Endothelial cell of umbilical vein (primary cell): ENCODE measurements at regions not wholly inside any gene's neighbourhood (a gene's known extent, or its start where the extent isn't known, plus 50 kb on each side); places are given as distances from the start of the nearest gene placed in this dataset.

Experiments
- BruUV-seq: library from RNA; stranded (reverse); fragments of 400-500 nt; replicated peaks from 2 replicates; lab custom pipeline; 2021; lab: Mats Ljungman, UMichigan
- CTCF ChIA-PET: fragments of 300-600, 350-600 bp; sonication (Branson Sonifier 250); formaldehyde crosslinking; loops from one replicate; lab custom pipeline; 2021; ENCODE audit warnings: antibody characterized with exemption, inconsistent platforms; lab: Charles Lee
- POLR2A ChIA-PET: fragments of 300-600, 350-600 bp; sonication (Branson Sonifier 250); formaldehyde crosslinking; loops from one replicate; lab custom pipeline; 2021; ENCODE audit warnings: antibody characterized with exemption, inconsistent platforms; lab: Charles Lee
- DNase-seq: peaks from one replicate; pipeline ENCODE4 v3.0.0-alpha.2; 2011; ENCODE audit warnings: low read depth, low spot score
- FAIRE-seq: peaks from 2 replicates; lab custom pipeline; 2011; peaks lifted over from hg19 to GRCh38; lab: Jason Lieb, UNC
- H2AFZ ChIP-seq: 2 replicates; pipeline ENCODE4 v1.6.0; 2012; ENCODE audit warnings: low read depth, low read length, control low read depth, inconsistent platforms
- H3K27ac ChIP-seq: 2 replicates; pipeline ENCODE4 v1.5.1; 2011; ENCODE audit warnings: low read depth, mild to moderate bottlenecking, control low read depth, low read length, moderate library complexity; ENCODE audit not compliant: insufficient read depth
- H3K27me3 ChIP-seq, 2 experiments: 2 replicates each; pipeline versions ENCODE4 v1.6.0 to v1.6.1; 2011; ENCODE audit warnings: low read length in 2 of 2, mixed read lengths in 1 of 2; ENCODE audit not compliant: control insufficient read depth in 2 of 2, insufficient read depth in 2 of 2
- H3K36me3 ChIP-seq, 2 experiments: 2 replicates in 1 of 2; 3 replicates in 1 of 2; pipeline ENCODE4 v1.5.1; 2011; ENCODE audit warnings: low read length in 2 of 2, mild to moderate bottlenecking in 1 of 2, moderate library complexity in 1 of 2; ENCODE audit not compliant: control insufficient read depth in 2 of 2, insufficient read depth in 2 of 2; ENCODE audit errors: extremely low read depth in 1 of 2
- H3K4me1 ChIP-seq: 3 replicates; pipeline ENCODE4 v1.5.1; 2011; ENCODE audit warnings: mild to moderate bottlenecking, low read length; ENCODE audit not compliant: control insufficient read depth, insufficient read depth; ENCODE audit errors: extremely low read depth
- H3K4me2 ChIP-seq: 2 replicates; pipeline ENCODE4 v1.6.1; 2011; ENCODE audit warnings: low read length, control low read depth, mixed read lengths; ENCODE audit not compliant: insufficient read depth
- H3K4me3 ChIP-seq, 3 experiments: fragments of 200-600 bp in 1 of 3; sonication (generic), shearing (Covaris generic) in 1 of 3; replicated peaks in 1 of 3; 2 replicates each; pipeline ENCODE4 v1.5.1; 2011 to 2016; ENCODE audit warnings: control low read depth in 3 of 3, low read length in 3 of 3, mild to moderate bottlenecking in 2 of 3, inconsistent platforms in 1 of 3, low read depth in 1 of 3, moderate library complexity in 1 of 3; ENCODE audit not compliant: insufficient read depth in 1 of 3
- H3K79me2 ChIP-seq: 2 replicates; pipeline ENCODE4 v1.6.0; 2012; ENCODE audit warnings: low read length, inconsistent platforms; ENCODE audit not compliant: control insufficient read depth, insufficient read depth
- H3K9ac ChIP-seq: replicated peaks from 2 replicates; pipeline ENCODE3; 2011; ENCODE audit warnings: low read length, control low read depth; ENCODE audit not compliant: insufficient read depth; ENCODE audit errors: extremely low read depth
- H3K9me1 ChIP-seq: replicated peaks from 3 replicates; pipeline ENCODE4 v1.6.0; 2011; ENCODE audit warnings: mild to moderate bottlenecking, low read length; ENCODE audit not compliant: control insufficient read depth, insufficient read depth; ENCODE audit errors: extremely low read depth
- H3K9me3 ChIP-seq: replicated peaks from 2 replicates; pipeline ENCODE4 v1.5.1; 2012; ENCODE audit warnings: low read length, inconsistent platforms; ENCODE audit not compliant: control insufficient read depth, insufficient read depth
- H4K20me1 ChIP-seq: replicated peaks from 2 replicates; pipeline ENCODE3; 2011; ENCODE audit warnings: mild to moderate bottlenecking, low read length; ENCODE audit not compliant: control insufficient read depth, insufficient read depth; ENCODE audit errors: extremely low read depth
- CTCF ChIP-seq, 2 donors: IDR thresholded peaks; 1 replicate in 1 of 2; 2 replicates in 1 of 2; pipeline ENCODE4 v1.5.1; 2011; ENCODE audit warnings: low read length in 2 of 2, mild to moderate bottlenecking in 2 of 2, moderate library complexity in 2 of 2, control low read depth in 1 of 2, inconsistent platforms in 1 of 2, low read depth in 1 of 2; ENCODE audit not compliant: insufficient read depth in 1 of 2; ENCODE audit errors: extremely low read depth in 1 of 2
- EZH2 ChIP-seq: IDR thresholded peaks from 2 replicates; pipeline ENCODE4 v1.6.1; 2012; ENCODE audit warnings: borderline replicate concordance, low read depth, mild to moderate bottlenecking, moderate library complexity, low read length, inconsistent platforms; ENCODE audit not compliant: severe bottlenecking
- FOS ChIP-seq: IDR thresholded peaks from 2 replicates; pipeline ENCODE4 v1.6.1; 2011; ENCODE audit warnings: mild to moderate bottlenecking, low read length, moderate library complexity, borderline replicate concordance; ENCODE audit not compliant: insufficient read depth
- GATA2 ChIP-seq: IDR thresholded peaks from 2 replicates; pipeline ENCODE4 v1.7.0; 2011; ENCODE audit warnings: low read depth, mild to moderate bottlenecking, moderate library complexity, mixed read lengths, low read length; ENCODE audit not compliant: insufficient read length, insufficient read depth
- JUN ChIP-seq: IDR thresholded peaks from 2 replicates; pipeline ENCODE4 v1.6.1; 2011; ENCODE audit warnings: borderline replicate concordance, low read depth; ENCODE audit not compliant: insufficient read length, insufficient read depth
- MAX ChIP-seq: IDR thresholded peaks from 2 replicates; pipeline ENCODE4 v1.6.1; 2011; ENCODE audit not compliant: insufficient read depth, insufficient read length
- MYC ChIP-seq: IDR thresholded peaks from one replicate; pipeline ENCODE4 v1.6.1; 2011; ENCODE audit warnings: mild to moderate bottlenecking, low read depth, low read length
- POLR2A ChIP-seq: IDR thresholded peaks from 2 replicates; pipeline ENCODE4 v1.6.1; 2012; ENCODE audit warnings: low read depth, mild to moderate bottlenecking, control low read depth, low read length
- POLR2AphosphoS5 ChIP-seq: IDR thresholded peaks from 2 replicates; pipeline ENCODE4 v1.6.1; 2012; ENCODE audit warnings: low read depth, mild to moderate bottlenecking, control low read depth, low read length, moderate library complexity; ENCODE audit not compliant: insufficient read depth
- dilution Hi-C: fragments of 300-500 bp; cut with MboI; formaldehyde crosslinking; loops from one replicate; pipeline ENCODE4 v1.15.0; 2019; ENCODE audit warnings: low sequenced_read_pairs; ENCODE audit not compliant: extremely low pct_ligation_motif_present
- intact Hi-C: fragments of 100-400 bp; cut with micrococcal nuclease; formaldehyde crosslinking; loops from one replicate; pipeline ENCODE4 v1.10.0; 2022

GRCh38 chr2:221073326-221074049 lies 498.6 kb downstream of the EPHA4 start:
- Histone ChIP-seq H3K4me3 (no peak overlapping the region), H3K36me3 (no peaks in the 10 kb centered on the region), H3K4me2 (no peak overlapping the region), H3K9me3 (no peaks in the 10 kb centered on the region), H3K9me1 (no peaks in the 10 kb centered on the region), H3K27ac (no peak overlapping the region), H3K79me2 (no peaks in the 10 kb centered on the region), H3K9ac (no peak overlapping the region), H4K20me1 (no peaks in the 10 kb centered on the region), H2AFZ (no peak overlapping the region), H3K4me1 (peaks cover 3% of the 10 kb centered on the region), H3K27me3 (no peaks in the 10 kb centered on the region)
- CTCF ChIA-PET, result no interaction called here
- FAIRE-seq (no peak), DNase-seq (no peak)
- no TSS peak for BruUV-seq
- dilution Hi-C loops, result no loop called here
- intact Hi-C loops, result no loop called here
- POLR2A ChIA-PET, result no interaction called here
- TF ChIP-seq POLR2A (no peak), EZH2 (no peak), FOS (no peak)

- H3K27me3 ChIP-seq, result no peaks in the 10 kb centered on the region
- no peak overlapping the region for H3K9ac ChIP-seq
- peaks cover 3% of the 10 kb centered on the region for H3K4me1 ChIP-seq
- no peak for DNase-seq
- H3K27ac ChIP-seq, result no peak overlapping the region
- no TSS peak for BruUV-seq
- ChIA-PET POLR2A (no interaction called here), CTCF (no interaction called here)
- no peaks in the 10 kb centered on the region for H4K20me1 ChIP-seq
- H3K4me3 ChIP-seq, result no peak overlapping the region
- TF ChIP-seq JUN (no peak), MYC (no peak), GATA2 (no peak), CTCF (IDR thresholded peaks at IDR 0.05; ENCODE audit: extremely low read depth in 1 of 2, insufficient read depth in 1 of 2, low read depth in 1 of 2, low read length in 2 of 2) (no peak), MAX (no peak), POLR2AphosphoS5 (no peak), FOS (no peak), EZH2 (no peak), POLR2A (no peak)
- no peaks in the 10 kb centered on the region for H3K79me2 ChIP-seq
- intact Hi-C loops, result no loop called here
- H3K9me3 ChIP-seq, result no peaks in the 10 kb centered on the region
- H3K9me1 ChIP-seq, result no peaks in the 10 kb centered on the region
- no peak overlapping the region for H3K4me2 ChIP-seq
- H2AFZ ChIP-seq, result no peak overlapping the region
- dilution Hi-C loops, result no loop called here
- FAIRE-seq, result no peak
- H3K36me3 ChIP-seq, result no peaks in the 10 kb centered on the region
These were observed 497.9 kb downstream of the EPHA4 start for GRCh38 chr2:221074238-221074637.
